ENCODE measurements at regions not wholly inside any gene's neighbourhood (a gene's known extent, or its start where the extent isn't known, plus 50 kb on each side); places are given as distances from the start of the nearest gene placed in this dataset.

DNA sequence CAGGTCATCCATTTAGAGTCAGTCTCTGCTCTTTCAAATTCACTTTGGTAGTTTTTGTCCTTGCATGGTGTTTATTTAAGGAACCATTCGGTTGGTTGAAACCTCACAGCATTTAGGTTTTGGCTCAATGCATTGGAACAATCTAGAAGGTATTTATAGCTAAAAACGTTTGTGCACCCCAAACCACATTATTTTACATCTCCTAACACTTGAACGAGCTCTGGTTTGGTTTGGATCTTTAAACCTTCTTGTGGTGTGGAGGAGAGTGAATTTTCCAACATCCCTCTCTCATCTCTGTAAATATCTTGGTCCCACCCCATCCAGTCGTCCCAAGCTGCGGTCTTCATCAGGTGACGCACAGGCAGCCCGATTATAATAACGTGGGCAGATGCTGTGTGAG, 287.9 kb downstream of the LPIN1 start:
- TF ChIP-seq, protein P1, sequence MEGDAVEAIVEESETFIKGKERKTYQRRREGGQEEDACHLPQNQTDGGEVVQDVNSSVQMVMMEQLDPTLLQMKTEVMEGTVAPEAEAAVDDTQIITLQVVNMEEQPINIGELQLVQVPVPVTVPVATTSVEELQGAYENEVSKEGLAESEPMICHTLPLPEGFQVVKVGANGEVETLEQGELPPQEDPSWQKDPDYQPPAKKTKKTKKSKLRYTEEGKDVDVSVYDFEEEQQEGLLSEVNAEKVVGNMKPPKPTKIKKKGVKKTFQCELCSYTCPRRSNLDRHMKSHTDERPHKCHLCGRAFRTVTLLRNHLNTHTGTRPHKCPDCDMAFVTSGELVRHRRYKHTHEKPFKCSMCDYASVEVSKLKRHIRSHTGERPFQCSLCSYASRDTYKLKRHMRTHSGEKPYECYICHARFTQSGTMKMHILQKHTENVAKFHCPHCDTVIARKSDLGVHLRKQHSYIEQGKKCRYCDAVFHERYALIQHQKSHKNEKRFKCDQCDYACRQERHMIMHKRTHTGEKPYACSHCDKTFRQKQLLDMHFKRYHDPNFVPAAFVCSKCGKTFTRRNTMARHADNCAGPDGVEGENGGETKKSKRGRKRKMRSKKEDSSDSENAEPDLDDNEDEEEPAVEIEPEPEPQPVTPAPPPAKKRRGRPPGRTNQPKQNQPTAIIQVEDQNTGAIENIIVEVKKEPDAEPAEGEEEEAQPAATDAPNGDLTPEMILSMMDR (IDR thresholded peaks at IDR 0.05; ENCODE audit: borderline replicate concordance, control extremely low read depth, extremely low read depth, insufficient read depth, missing control alignments), result no peak
- DNase-seq (ENCODE audit: low spot score), result no peak
- in situ Hi-C loops (cut with MboI; ENCODE audit: low sequenced_read_pairs, unreplicated experiment), result loop anchor here (25.0 kb wide), 1 partner anchor 172 kb away; no protein-coding TSS in a partner anchor

DNA sequence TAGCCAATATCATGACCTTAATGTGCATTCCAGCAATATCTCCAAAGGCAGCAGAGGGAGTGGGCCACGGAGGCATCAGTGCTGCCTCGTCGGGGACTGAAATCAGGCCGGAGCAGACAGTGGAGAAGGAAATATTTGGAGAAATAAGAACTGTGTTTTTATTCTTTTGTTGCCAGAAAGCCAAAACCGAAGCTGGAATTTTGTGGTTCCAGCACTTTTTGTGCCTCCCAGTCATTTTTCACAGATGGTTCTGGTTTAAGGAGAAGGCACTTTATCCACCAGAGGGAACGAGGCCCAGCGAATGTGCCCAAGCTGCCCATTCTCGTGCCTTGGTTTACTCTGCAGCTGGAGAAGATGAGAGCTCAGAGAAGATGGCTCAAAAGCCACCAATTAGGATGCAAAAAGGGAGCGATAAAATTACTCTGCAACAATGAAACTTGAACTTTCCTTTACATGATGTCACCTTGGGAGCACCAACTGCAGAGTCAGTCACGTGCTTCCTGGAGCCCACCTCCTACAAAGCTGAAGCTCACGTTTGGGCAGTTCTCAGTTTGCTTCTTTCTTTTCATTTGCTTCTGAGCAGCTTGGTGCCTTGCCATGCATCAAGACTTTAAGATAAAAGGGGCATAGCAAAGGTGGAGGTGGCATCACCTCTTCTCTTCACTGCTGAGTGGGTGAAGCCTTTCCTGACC, 288.7 kb downstream of the LPIN1 start:
- in situ Hi-C loops (cut with MboI; ENCODE audit: low sequenced_read_pairs, unreplicated experiment), result loop anchor here (25.0 kb wide), 1 partner anchor 173 kb away; no protein-coding TSS in a partner anchor
- DNase-seq (ENCODE audit: low spot score), result no peak
- TF ChIP-seq, protein P1 (IDR thresholded peaks at IDR 0.05; ENCODE audit: borderline replicate concordance, control extremely low read depth, extremely low read depth, insufficient read depth, missing control alignments), result no peak

DNA sequence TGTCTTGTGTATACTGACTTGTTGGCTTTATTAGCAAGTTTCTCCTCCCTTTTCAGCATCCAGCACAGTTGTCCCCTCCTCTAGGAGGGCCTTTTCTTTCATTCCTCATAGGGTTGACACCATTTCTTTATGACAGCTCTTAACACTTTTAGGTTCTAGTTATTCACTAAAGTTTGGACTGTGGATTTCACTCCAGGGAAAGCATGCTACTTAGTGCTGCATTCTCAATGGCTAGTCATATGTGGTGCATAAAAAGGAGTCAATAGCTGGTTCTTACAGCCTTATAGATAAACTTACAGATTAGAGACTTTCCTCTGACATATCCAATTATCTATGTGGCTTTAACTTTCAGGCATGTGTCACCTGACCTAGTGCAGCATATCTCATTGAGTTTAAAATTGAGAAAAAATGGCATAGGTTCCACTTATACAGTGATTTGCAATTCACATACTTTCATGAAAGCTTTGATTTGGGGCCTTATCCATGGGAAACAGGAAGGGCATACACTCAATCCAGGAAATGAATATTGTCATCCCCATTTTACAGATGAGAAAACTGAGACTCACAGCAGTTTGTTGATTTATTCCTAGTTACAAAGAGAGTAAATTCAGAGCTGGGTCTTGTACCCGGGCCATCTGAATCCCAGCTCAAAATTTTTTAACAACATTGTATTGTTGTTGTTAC, 289.7 kb downstream of the LPIN1 start:
- in situ Hi-C loops (cut with MboI; ENCODE audit: low sequenced_read_pairs, unreplicated experiment), result loop anchor here (25.0 kb wide), 1 partner anchor 174 kb away; no protein-coding TSS in a partner anchor
- TF ChIP-seq, protein P1 (IDR thresholded peaks at IDR 0.05; ENCODE audit: borderline replicate concordance, control extremely low read depth, extremely low read depth, insufficient read depth, missing control alignments), result no peak
- no peak for DNase-seq (ENCODE audit: low spot score)

DNA sequence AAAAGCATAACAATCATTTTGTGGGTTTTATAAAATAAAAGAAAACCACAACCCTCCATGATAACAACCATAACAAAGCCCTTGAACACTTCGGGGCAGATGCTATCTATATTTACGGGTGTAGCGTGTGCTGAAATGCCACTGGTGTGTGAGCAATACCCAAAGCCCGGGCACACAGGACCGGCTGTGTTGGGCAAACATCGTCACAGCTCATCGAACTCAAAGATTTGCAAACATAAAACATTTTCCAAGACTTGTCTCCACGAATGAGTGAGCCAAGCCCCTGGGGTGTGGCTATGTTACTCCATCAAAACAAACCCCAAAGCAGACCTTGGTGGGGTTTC, 290.2 kb downstream of the LPIN1 start:
- in situ Hi-C loops (cut with MboI; ENCODE audit: low sequenced_read_pairs, unreplicated experiment), result loop anchor here (25.0 kb wide), 1 partner anchor 174 kb away; no protein-coding TSS in a partner anchor
- DNase-seq (ENCODE audit: low spot score), result no peak
- TF ChIP-seq, protein P1 (IDR thresholded peaks at IDR 0.05; ENCODE audit: borderline replicate concordance, control extremely low read depth, extremely low read depth, insufficient read depth, missing control alignments), result no peak

DNA sequence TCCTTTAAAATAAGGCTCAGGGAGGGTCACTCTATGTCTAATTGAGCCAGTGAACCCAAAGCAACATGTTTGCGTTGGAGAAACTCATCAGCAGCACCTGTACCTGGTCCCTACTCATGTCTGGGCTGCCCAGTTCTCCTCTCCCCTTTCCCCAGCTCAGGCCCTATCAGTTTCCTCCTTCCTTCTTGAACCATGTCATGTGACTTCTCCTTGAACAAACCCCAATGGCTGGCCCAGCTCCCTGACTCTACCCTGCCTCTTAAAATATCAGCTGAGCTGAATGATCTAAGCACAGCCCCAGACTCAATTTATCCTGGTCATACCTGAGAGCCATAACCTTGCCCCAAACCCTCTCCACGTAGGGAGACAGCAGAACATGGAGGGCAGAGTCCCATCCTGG, 290.9 kb downstream of the LPIN1 start:
- no peak for DNase-seq (ENCODE audit: low spot score)
- TF ChIP-seq, protein P1 (IDR thresholded peaks at IDR 0.05; ENCODE audit: borderline replicate concordance, control extremely low read depth, extremely low read depth, insufficient read depth, missing control alignments), result no peak
- in situ Hi-C loops (cut with MboI; ENCODE audit: low sequenced_read_pairs, unreplicated experiment), result loop anchor here (25.0 kb wide), 1 partner anchor 175 kb away; no protein-coding TSS in a partner anchor

DNA sequence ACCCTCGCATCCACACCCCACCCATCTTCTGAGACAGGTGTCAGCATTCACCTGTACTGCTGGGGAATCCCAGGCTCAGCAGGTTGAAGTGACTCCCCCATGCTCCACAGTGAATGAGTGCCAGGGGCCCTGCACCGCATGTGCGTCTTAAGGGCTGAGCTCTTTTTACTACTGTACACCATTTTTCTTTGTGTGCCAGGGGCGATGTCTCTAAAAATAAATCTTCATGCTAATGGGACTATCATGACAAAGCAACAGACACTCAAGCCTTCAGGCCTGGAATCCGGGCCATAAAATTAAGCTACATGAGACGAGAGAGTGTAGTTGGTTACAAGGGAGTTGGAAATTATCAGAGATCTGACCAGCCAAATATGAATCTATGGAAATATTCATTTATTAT, 294.8 kb downstream of the LPIN1 start:
- no peak for DNase-seq (ENCODE audit: low spot score)
- TF ChIP-seq, protein P1 (IDR thresholded peaks at IDR 0.05; ENCODE audit: borderline replicate concordance, control extremely low read depth, extremely low read depth, insufficient read depth, missing control alignments), result no peak
- in situ Hi-C loops (cut with MboI; ENCODE audit: low sequenced_read_pairs, unreplicated experiment), result loop anchor here (25.0 kb wide), 1 partner anchor 179 kb away; no protein-coding TSS in a partner anchor

Measured in GM13976 (cell line).